Ascending aorta (tissue), 2 donors: ENCODE measurements at regions not wholly inside any gene's neighbourhood (a gene's known extent, or its start where the extent isn't known, plus 50 kb on each side); places are given as distances from the start of the nearest gene placed in this dataset.

Source experiments
- DNase-seq, 2 donors: peaks; one replicate each; pipeline ENCODE4 v3.0.0-alpha.2; 2019; ENCODE audit warnings: low spot score in 2 of 2
- H3K27ac ChIP-seq, 2 donors: fragments of 200-600 bp; sonication (generic); one replicate each; pipeline ENCODE4 v1.5.1; 2016 to 2017; ENCODE audit warnings: mild to moderate bottlenecking in 1 of 2
- H3K27me3 ChIP-seq: fragments of 200-600 bp; sonication (generic); one replicate; pipeline ENCODE4 v1.5.1; 2017
- H3K36me3 ChIP-seq, 2 donors: fragments of 200-600 bp; sonication (generic); one replicate each; pipeline ENCODE4 v1.5.1; 2016
- H3K4me1 ChIP-seq, 2 donors: fragments of 200-600 bp; sonication (generic); one replicate each; pipeline ENCODE4 v1.5.1; 2016 to 2017; ENCODE audit warnings: mild to moderate bottlenecking in 1 of 2
- H3K4me3 ChIP-seq, 2 donors: fragments of 200-600 bp; sonication (generic); one replicate each; pipeline ENCODE4 v1.5.1; 2016 to 2017; ENCODE audit warnings: mild to moderate bottlenecking in 1 of 2
- H3K9me3 ChIP-seq, 2 donors: fragments of 200-600 bp; sonication (generic); one replicate each; pipeline ENCODE4 v1.5.1; 2016
- CTCF ChIP-seq, 3 experiments: fragments of 200-600 bp in 2 of 3; fragments of 450-650 bp in 1 of 3; sonication (generic) in 2 of 3; IDR thresholded peaks; one replicate each; pipeline ENCODE4 v1.5.1; 2016 to 2019; ENCODE audit warnings: antibody characterized with exemption in 3 of 3, mild to moderate bottlenecking in 1 of 3, moderate library complexity in 1 of 3
- intact Hi-C: fragments of 100-400 bp; cut with DNase I; formaldehyde crosslinking; loops from one replicate; pipeline ENCODE4 v1.15.1; 2023

- H3K27me3 ChIP-seq, result no peaks in the 10 kb centered on the region
- intact Hi-C loops, result no loop called here
- no peak overlapping the region for H3K27ac ChIP-seq
- TF ChIP-seq CTCF (IDR thresholded peaks at IDR 0.05), result no peak
- no peaks in the 10 kb centered on the region for H3K4me1 ChIP-seq
- H3K9me3 ChIP-seq, result no peaks in the 10 kb centered on the region
- no peak overlapping the region for H3K4me3 ChIP-seq
- no peaks in the 10 kb centered on the region for H3K36me3 ChIP-seq
- no peak for DNase-seq
These were observed 264.6 kb upstream of the CLNK start for GRCh38 chr4:10949039-10949733.

GRCh38 chr4:10947898-10948297, 263.3 kb upstream of the CLNK start:
- intact Hi-C loops, result no loop called here
- H3K27ac ChIP-seq, result no peak overlapping the region
- no peak for TF ChIP-seq CTCF (IDR thresholded peaks at IDR 0.05)
- no peak overlapping the region for H3K4me3 ChIP-seq
- H3K27me3 ChIP-seq, result no peaks in the 10 kb centered on the region
- H3K36me3 ChIP-seq, result no peaks in the 10 kb centered on the region
- DNase-seq, result no peak
- H3K4me1 ChIP-seq, result no peaks in the 10 kb centered on the region
- no peaks in the 10 kb centered on the region for H3K9me3 ChIP-seq

GRCh38 chr4:10944321-10944720, 259.8 kb upstream of the CLNK start:
- intact Hi-C loops, result no loop called here
- DNase-seq, result no peak
- H3K9me3 ChIP-seq, result no peaks in the 10 kb centered on the region
- H3K4me1 ChIP-seq, result no peaks in the 10 kb centered on the region
- H3K27ac ChIP-seq, result no peak overlapping the region
- H3K27me3 ChIP-seq, result no peaks in the 10 kb centered on the region
- TF ChIP-seq CTCF (IDR thresholded peaks at IDR 0.05), result no peak
- no peak overlapping the region for H3K4me3 ChIP-seq
- no peaks in the 10 kb centered on the region for H3K36me3 ChIP-seq

- no peak for DNase-seq
- no peaks in the 10 kb centered on the region for H3K27me3 ChIP-seq
- no peaks in the 10 kb centered on the region for H3K4me1 ChIP-seq
- intact Hi-C loops, result no loop called here
- no peaks in the 10 kb centered on the region for H3K36me3 ChIP-seq
- no peak overlapping the region for H3K4me3 ChIP-seq
- no peak for TF ChIP-seq CTCF (IDR thresholded peaks at IDR 0.05)
- no peaks in the 10 kb centered on the region for H3K9me3 ChIP-seq
- no peak overlapping the region for H3K27ac ChIP-seq
These were observed 257.6 kb upstream of the CLNK start for GRCh38 chr4:10942156-10942555.

GRCh38 chr4:10929818-10930217, 245.2 kb upstream of the CLNK start:
- H3K36me3 ChIP-seq, result no peaks in the 10 kb centered on the region
- no peaks in the 10 kb centered on the region for H3K4me1 ChIP-seq
- intact Hi-C loops, result no loop called here
- H3K9me3 ChIP-seq, result no peaks in the 10 kb centered on the region
- DNase-seq, result no peak
- H3K27ac ChIP-seq, result no peak overlapping the region
- H3K27me3 ChIP-seq, result no peaks in the 10 kb centered on the region
- no peak overlapping the region for H3K4me3 ChIP-seq
- TF ChIP-seq CTCF (IDR thresholded peaks at IDR 0.05), result no peak

- no peaks in the 10 kb centered on the region for H3K9me3 ChIP-seq
- TF ChIP-seq CTCF (IDR thresholded peaks at IDR 0.05), result no peak
- no peaks in the 10 kb centered on the region for H3K4me1 ChIP-seq
- no peak for DNase-seq
- intact Hi-C loops, result no loop called here
- no peak overlapping the region for H3K27ac ChIP-seq
- H3K27me3 ChIP-seq, result no peaks in the 10 kb centered on the region
- H3K36me3 ChIP-seq, result no peaks in the 10 kb centered on the region
- H3K4me3 ChIP-seq, result no peak overlapping the region
These were observed 241.4 kb upstream of the CLNK start for GRCh38 chr4:10925996-10926395.
